ENCODE measurements at regions not wholly inside any gene's neighbourhood (a gene's known extent, or its start where the extent isn't known, plus 50 kb on each side); places are given as distances from the start of the nearest gene placed in this dataset.

DNA sequence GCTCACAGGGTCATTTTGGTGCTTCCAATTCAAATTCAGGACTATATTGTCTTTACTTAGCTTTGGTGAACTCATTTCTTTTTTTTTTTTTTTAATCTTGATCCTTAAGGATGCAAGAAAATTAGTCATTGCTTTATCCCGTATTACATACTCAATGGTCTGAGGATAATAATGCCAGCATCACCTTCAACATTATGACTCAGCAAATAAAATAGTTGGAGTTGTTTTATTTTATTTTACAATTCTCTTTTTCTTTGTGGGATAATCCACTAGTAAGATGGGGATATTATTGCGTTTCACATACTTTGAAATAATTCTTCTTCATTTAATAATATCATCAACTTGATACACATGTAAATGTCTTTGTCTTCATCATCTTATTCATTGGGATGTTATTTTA is 954.9 kb upstream of the GYPC start:
- DNase-seq (ENCODE audit: insufficient read length, low spot score), result no peak
- TF ChIP-seq POLR2AphosphoS5 (IDR thresholded peaks at IDR 0.05; ENCODE audit: low read depth, low read length) (no peak), POU2F2 (IDR thresholded peaks at IDR 0.05; ENCODE audit: low read depth, low read length) (no peak), TAF1 (IDR thresholded peaks at IDR 0.05; ENCODE audit: low read depth, low read length) (no peak)
- FAIRE-seq, result no peak

DNA sequence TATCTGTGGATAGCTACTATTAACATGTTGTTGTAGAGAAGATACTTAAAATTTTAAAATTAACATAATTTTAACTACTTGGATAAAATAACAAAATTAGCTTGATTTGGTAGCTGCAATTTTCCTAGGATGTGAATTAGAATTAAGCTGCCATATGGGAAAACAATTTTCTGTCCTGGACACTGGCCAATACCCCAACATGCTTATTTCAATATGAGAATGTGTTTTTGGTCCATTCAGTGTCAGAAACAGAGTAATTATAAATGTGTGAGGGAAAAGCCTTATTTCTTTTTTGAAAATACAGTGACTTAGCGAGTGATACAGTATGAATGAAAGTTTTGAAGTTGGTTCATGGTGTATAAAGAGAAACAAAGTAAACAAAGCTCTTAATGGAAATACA is 948.3 kb upstream of the GYPC start:
- FAIRE-seq, result no peak
- TF ChIP-seq SPI1 (IDR thresholded peaks at IDR 0.05; ENCODE audit: low read depth, low read length) (no peak), TAF1 (IDR thresholded peaks at IDR 0.05; ENCODE audit: low read depth, low read length) (no peak), POU2F2 (IDR thresholded peaks at IDR 0.05; ENCODE audit: low read depth, low read length) (no peak), PAX5 (IDR thresholded peaks at IDR 0.05; ENCODE audit: insufficient read depth, low read length, severe bottlenecking) (no peak), POLR2AphosphoS5 (IDR thresholded peaks at IDR 0.05; ENCODE audit: low read depth, low read length) (no peak), POLR2A (IDR thresholded peaks at IDR 0.05; ENCODE audit: low read depth, low read length) (no peak)
- DNase-seq (ENCODE audit: insufficient read length, low spot score), result no peak

DNA sequence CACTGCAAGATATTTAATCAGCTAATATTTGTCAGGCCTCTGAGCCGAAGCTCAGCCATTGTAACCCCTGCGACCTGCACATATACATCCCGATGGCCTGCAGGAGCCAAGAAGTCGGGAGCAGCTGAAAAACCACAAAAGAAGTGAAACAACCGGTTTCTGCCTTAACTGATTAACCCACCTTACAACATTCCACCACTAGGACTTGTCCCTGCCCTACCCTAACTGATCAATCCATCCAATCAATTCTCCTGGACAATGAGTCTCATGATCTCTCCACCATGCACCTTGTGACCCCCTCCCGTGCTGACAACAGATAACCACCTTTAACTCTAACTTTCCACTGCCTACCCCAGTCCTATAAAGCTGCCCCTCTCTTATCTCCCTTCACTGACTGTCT is 945.4 kb upstream of the GYPC start:
- no peak for DNase-seq (ENCODE audit: insufficient read length, low spot score)
- no peak for FAIRE-seq
- TF ChIP-seq PAX5 (IDR thresholded peaks at IDR 0.05; ENCODE audit: insufficient read depth, low read length, severe bottlenecking), result no peak

GRCh38 chr2:125711075-125711474 is 944.9 kb upstream of the GYPC start:
- TF ChIP-seq PAX5 (IDR thresholded peaks at IDR 0.05; ENCODE audit: insufficient read depth, low read length, severe bottlenecking) (no peak), POLR2A (IDR thresholded peaks at IDR 0.05; ENCODE audit: low read depth, low read length) (no peak), POLR2AphosphoS5 (IDR thresholded peaks at IDR 0.05; ENCODE audit: low read depth, low read length) (no peak), TAF1 (IDR thresholded peaks at IDR 0.05; ENCODE audit: low read depth, low read length) (no peak), SPI1 (IDR thresholded peaks at IDR 0.05; ENCODE audit: low read depth, low read length) (no peak), POU2F2 (IDR thresholded peaks at IDR 0.05; ENCODE audit: low read depth, low read length) (no peak)
- FAIRE-seq, result no peak
- no peak for DNase-seq (ENCODE audit: insufficient read length, low spot score)

- no peak for TF ChIP-seq TAF1 (IDR thresholded peaks at IDR 0.05; ENCODE audit: low read depth, low read length)
- TF ChIP-seq POU2F2 (IDR thresholded peaks at IDR 0.05; ENCODE audit: low read depth, low read length), result no peak
- no peak for TF ChIP-seq POLR2AphosphoS5 (IDR thresholded peaks at IDR 0.05; ENCODE audit: low read depth, low read length)
- no peak for TF ChIP-seq PAX5 (IDR thresholded peaks at IDR 0.05; ENCODE audit: insufficient read depth, low read length, severe bottlenecking)
- FAIRE-seq (no peak), DNase-seq (ENCODE audit: insufficient read length, low spot score) (no peak)
Measured at GRCh38 chr2:125713533-125713932, 942.4 kb upstream of the GYPC start.

DNA sequence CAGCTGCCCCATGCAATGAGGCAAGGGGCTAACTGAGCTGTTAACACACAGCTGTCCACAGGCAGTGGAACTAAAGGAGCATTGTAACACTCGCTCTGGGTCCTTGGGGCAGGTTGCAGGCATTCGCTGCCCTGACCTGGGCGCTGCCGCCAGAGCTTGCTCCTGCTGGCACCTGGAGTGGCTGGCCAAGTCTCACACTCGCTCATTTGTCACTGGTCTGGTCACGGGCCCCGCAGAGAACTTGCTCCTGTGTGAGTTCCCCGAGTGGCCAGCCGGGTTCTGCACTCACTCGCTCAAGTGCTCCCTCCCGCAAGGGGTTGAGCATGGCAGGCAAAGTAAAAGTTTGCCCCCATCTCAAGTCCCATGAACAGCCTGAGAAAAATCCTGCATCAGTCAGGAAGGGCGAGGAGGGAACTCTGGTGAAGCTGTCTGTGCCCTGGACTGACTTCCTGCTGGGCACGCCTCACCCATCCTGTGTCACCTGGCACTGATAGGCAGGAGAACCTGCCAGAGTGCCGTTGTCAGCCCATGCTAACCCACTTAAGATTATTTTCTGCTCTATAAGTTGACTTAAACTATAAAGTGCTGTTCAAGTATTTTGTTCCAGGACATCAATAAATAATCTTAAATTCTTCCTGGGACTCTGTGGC is 934.8 kb upstream of the GYPC start:
- no peak for FAIRE-seq
- no peak for TF ChIP-seq POU2F2 (IDR thresholded peaks at IDR 0.05; ENCODE audit: low read depth, low read length)
- no peak for TF ChIP-seq TAF1 (IDR thresholded peaks at IDR 0.05; ENCODE audit: low read depth, low read length)
- no peak for DNase-seq (ENCODE audit: insufficient read length, low spot score)

GRCh38 chr2:125730921-125731320 is 925.0 kb upstream of the GYPC start:
- FAIRE-seq (no peak), DNase-seq (ENCODE audit: insufficient read length, low spot score) (no peak)
- TF ChIP-seq POLR2A (IDR thresholded peaks at IDR 0.05; ENCODE audit: low read depth, low read length) (no peak), POU2F2 (IDR thresholded peaks at IDR 0.05; ENCODE audit: low read depth, low read length) (no peak), TAF1 (IDR thresholded peaks at IDR 0.05; ENCODE audit: low read depth, low read length) (no peak), POLR2AphosphoS5 (IDR thresholded peaks at IDR 0.05; ENCODE audit: low read depth, low read length) (no peak), PAX5 (IDR thresholded peaks at IDR 0.05; ENCODE audit: insufficient read depth, low read length, severe bottlenecking) (no peak)

DNA sequence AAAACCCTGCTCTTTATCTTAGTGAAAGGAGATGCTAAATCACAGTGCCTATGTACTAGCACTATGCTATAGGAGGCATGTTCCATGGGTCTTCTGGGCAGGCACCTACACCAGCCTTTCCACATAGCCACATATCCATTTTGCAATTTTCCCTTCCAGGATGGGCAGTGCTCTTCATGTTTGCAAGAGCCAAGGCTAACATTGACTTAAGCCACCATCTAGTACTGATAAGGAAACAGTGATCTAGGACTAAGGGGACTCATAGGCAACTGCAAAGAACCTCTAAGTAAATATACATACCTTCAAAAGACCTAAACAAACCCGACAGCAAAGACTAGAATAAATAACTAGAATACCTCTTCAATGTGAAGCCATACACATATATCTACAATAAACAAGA is 919.7 kb upstream of the GYPC start:
- FAIRE-seq (no peak), DNase-seq (ENCODE audit: insufficient read length, low spot score) (no peak)
- TF ChIP-seq POLR2A (IDR thresholded peaks at IDR 0.05; ENCODE audit: low read depth, low read length) (no peak), POU2F2 (IDR thresholded peaks at IDR 0.05; ENCODE audit: low read depth, low read length) (no peak), SPI1 (IDR thresholded peaks at IDR 0.05; ENCODE audit: low read depth, low read length) (no peak), PAX5 (IDR thresholded peaks at IDR 0.05; ENCODE audit: insufficient read depth, low read length, severe bottlenecking) (no peak), POLR2AphosphoS5 (IDR thresholded peaks at IDR 0.05; ENCODE audit: low read depth, low read length) (no peak), TAF1 (IDR thresholded peaks at IDR 0.05; ENCODE audit: low read depth, low read length) (no peak)

DNA sequence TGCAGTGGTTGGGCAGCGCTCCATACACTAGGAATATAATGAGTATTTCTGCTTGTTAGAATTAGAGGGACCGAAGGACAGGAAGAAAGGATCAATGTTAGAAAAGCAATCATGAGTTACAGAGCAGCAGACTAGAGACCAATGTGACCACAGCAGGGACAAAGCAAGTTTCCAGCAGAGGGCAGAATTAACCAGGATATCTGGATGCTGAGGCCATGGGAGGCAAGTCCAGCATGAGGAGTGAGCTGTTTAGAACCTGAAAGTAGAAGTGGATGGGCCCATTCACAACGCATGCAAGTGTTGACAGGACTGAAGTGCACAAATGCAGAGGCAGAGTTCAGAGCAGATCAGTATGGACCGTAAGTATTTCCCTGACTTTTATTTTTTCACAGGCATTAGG is 910.4 kb upstream of the GYPC start:
- FAIRE-seq (no peak), DNase-seq (ENCODE audit: insufficient read length, low spot score) (no peak)
- TF ChIP-seq POU2F2 (IDR thresholded peaks at IDR 0.05; ENCODE audit: low read depth, low read length) (no peak), POLR2AphosphoS5 (IDR thresholded peaks at IDR 0.05; ENCODE audit: low read depth, low read length) (no peak), TAF1 (IDR thresholded peaks at IDR 0.05; ENCODE audit: low read depth, low read length) (no peak), SPI1 (IDR thresholded peaks at IDR 0.05; ENCODE audit: low read depth, low read length) (no peak)

- no peak for DNase-seq (ENCODE audit: insufficient read length, low spot score)
- no peak for FAIRE-seq
- TF ChIP-seq POLR2A (IDR thresholded peaks at IDR 0.05; ENCODE audit: low read depth, low read length) (no peak), TAF1 (IDR thresholded peaks at IDR 0.05; ENCODE audit: low read depth, low read length) (no peak), POLR2AphosphoS5 (IDR thresholded peaks at IDR 0.05; ENCODE audit: low read depth, low read length) (no peak), SPI1 (IDR thresholded peaks at IDR 0.05; ENCODE audit: low read depth, low read length) (no peak), PAX5 (IDR thresholded peaks at IDR 0.05; ENCODE audit: insufficient read depth, low read length, severe bottlenecking) (no peak), POU2F2 (IDR thresholded peaks at IDR 0.05; ENCODE audit: low read depth, low read length) (no peak)
Measured at GRCh38 chr2:125746321-125747164, 909.4 kb upstream of the GYPC start.
